K562 (cell line): ENCODE measurements at regions not wholly inside any gene's neighbourhood (a gene's known extent, or its start where the extent isn't known, plus 50 kb on each side); places are given as distances from the start of the nearest gene placed in this dataset.

Source experiments
- HCFC1 ChIP-seq: IDR thresholded peaks from 2 replicates; pipeline ENCODE4 v1.6.1; 2012; ENCODE audit warnings: low read depth, low read length, improper control_type of control experiment
- PCBP1 ChIP-seq: fragments of 200-400 bp; formaldehyde crosslinking; IDR thresholded peaks from 2 replicates; pipeline ENCODE4 v1.6.1; 2018; ENCODE audit warnings: mild to moderate bottlenecking, low read depth, low read length; ENCODE audit not compliant: poor library complexity, severe bottlenecking
- TF ChIP-seq, protein P1 (sequence below): sonication (generic); formaldehyde crosslinking; IDR thresholded peaks from 2 replicates; pipeline ENCODE4 v1.8.0; 2023; ENCODE audit warnings: missing genetic modification reagents, mild to moderate bottlenecking, borderline replicate concordance
- TF ChIP-seq, protein P2 (sequence below), 2 experiments: fragments of 450-650 bp; formaldehyde crosslinking in 1 of 2; IDR thresholded peaks; 2 replicates each; pipeline versions ENCODE4 v1.4.0 to v1.6.1; 2014 to 2020; ENCODE audit warnings: mild to moderate bottlenecking in 2 of 2, borderline replicate concordance in 1 of 2, low read depth in 1 of 2

DNA sequence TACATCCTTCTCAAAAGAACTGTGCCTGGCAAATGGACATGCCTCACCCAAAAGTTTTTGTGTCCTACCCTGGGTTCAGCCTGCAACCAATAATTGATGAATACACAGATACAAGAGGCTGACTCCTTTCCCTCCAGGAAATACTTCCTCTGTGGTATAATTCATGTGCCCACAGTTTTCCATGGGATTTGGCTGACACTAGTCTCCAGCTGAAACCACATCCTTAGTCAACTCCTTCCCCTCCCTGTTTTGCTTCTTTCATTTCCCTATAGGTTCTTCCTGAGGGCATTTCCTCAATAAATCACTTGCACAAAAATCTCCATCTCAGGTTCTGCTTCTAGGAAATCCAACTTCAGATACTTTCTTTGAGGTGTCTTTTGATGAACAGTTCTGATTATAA lies 436.6 kb upstream of the C1orf87 start:
- TF ChIP-seq PCBP1 (no peak), HCFC1 (no peak)
- TF ChIP-seq, protein P1, sequence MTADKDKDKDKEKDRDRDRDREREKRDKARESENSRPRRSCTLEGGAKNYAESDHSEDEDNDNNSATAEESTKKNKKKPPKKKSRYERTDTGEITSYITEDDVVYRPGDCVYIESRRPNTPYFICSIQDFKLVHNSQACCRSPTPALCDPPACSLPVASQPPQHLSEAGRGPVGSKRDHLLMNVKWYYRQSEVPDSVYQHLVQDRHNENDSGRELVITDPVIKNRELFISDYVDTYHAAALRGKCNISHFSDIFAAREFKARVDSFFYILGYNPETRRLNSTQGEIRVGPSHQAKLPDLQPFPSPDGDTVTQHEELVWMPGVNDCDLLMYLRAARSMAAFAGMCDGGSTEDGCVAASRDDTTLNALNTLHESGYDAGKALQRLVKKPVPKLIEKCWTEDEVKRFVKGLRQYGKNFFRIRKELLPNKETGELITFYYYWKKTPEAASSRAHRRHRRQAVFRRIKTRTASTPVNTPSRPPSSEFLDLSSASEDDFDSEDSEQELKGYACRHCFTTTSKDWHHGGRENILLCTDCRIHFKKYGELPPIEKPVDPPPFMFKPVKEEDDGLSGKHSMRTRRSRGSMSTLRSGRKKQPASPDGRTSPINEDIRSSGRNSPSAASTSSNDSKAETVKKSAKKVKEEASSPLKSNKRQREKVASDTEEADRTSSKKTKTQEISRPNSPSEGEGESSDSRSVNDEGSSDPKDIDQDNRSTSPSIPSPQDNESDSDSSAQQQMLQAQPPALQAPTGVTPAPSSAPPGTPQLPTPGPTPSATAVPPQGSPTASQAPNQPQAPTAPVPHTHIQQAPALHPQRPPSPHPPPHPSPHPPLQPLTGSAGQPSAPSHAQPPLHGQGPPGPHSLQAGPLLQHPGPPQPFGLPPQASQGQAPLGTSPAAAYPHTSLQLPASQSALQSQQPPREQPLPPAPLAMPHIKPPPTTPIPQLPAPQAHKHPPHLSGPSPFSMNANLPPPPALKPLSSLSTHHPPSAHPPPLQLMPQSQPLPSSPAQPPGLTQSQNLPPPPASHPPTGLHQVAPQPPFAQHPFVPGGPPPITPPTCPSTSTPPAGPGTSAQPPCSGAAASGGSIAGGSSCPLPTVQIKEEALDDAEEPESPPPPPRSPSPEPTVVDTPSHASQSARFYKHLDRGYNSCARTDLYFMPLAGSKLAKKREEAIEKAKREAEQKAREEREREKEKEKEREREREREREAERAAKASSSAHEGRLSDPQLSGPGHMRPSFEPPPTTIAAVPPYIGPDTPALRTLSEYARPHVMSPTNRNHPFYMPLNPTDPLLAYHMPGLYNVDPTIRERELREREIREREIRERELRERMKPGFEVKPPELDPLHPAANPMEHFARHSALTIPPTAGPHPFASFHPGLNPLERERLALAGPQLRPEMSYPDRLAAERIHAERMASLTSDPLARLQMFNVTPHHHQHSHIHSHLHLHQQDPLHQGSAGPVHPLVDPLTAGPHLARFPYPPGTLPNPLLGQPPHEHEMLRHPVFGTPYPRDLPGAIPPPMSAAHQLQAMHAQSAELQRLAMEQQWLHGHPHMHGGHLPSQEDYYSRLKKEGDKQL (CRISPR knock-in tag) = no peak
- TF ChIP-seq, protein P2, sequence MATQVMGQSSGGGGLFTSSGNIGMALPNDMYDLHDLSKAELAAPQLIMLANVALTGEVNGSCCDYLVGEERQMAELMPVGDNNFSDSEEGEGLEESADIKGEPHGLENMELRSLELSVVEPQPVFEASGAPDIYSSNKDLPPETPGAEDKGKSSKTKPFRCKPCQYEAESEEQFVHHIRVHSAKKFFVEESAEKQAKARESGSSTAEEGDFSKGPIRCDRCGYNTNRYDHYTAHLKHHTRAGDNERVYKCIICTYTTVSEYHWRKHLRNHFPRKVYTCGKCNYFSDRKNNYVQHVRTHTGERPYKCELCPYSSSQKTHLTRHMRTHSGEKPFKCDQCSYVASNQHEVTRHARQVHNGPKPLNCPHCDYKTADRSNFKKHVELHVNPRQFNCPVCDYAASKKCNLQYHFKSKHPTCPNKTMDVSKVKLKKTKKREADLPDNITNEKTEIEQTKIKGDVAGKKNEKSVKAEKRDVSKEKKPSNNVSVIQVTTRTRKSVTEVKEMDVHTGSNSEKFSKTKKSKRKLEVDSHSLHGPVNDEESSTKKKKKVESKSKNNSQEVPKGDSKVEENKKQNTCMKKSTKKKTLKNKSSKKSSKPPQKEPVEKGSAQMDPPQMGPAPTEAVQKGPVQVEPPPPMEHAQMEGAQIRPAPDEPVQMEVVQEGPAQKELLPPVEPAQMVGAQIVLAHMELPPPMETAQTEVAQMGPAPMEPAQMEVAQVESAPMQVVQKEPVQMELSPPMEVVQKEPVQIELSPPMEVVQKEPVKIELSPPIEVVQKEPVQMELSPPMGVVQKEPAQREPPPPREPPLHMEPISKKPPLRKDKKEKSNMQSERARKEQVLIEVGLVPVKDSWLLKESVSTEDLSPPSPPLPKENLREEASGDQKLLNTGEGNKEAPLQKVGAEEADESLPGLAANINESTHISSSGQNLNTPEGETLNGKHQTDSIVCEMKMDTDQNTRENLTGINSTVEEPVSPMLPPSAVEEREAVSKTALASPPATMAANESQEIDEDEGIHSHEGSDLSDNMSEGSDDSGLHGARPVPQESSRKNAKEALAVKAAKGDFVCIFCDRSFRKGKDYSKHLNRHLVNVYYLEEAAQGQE (IDR thresholded peaks at IDR 0.05; ENCODE audit: borderline replicate concordance) = no peak
- TF ChIP-seq, protein P2 (CRISPR knock-in tag; IDR thresholded peaks at IDR 0.05; ENCODE audit: low read depth) = no peak
